GM21619 (cell line): ENCODE measurements at regions not wholly inside any gene's neighbourhood (a gene's known extent, or its start where the extent isn't known, plus 50 kb on each side); places are given as distances from the start of the nearest gene placed in this dataset.
"Not testable (repeated sequence)": the region's sequence is repeated elsewhere in the genome, so short reads cannot be mapped to it uniquely, and the experiment has no call there.

ENCODE experiments used
- ATAC-seq: cut with Tn5 transposase; IDR thresholded peaks from one replicate; pipeline ENCODE4 v1.9.1; 2021; ENCODE audit not compliant: unreplicated experiment

GRCh38 chr14:65959563-65960024 lies 526.6 kb upstream of the CCDC196 start:
- ATAC-seq: peak; percentile 69

GRCh38 chr14:65961004-65961403 lies 525.2 kb upstream of the CCDC196 start:
- ATAC-seq: no peak

GRCh38 chr14:65962952-65963351 lies 523.2 kb upstream of the CCDC196 start:
- no peak for ATAC-seq

GRCh38 chr14:65964366-65964765 lies 521.8 kb upstream of the CCDC196 start:
- no peak for ATAC-seq

GRCh38 chr14:65966188-65966587 lies 520.0 kb upstream of the CCDC196 start:
- ATAC-seq: no peak

- ATAC-seq: no peak
Observed at GRCh38 chr14:65972346-65972870, 513.8 kb upstream of the CCDC196 start.

- ATAC-seq: no peak
Observed at GRCh38 chr14:65972891-65973290, 513.3 kb upstream of the CCDC196 start.

- ATAC-seq: no peak
Observed at GRCh38 chr14:65975865-65976264, 510.3 kb upstream of the CCDC196 start.

- no peak for ATAC-seq
Observed at GRCh38 chr14:65976761-65977404, 509.3 kb upstream of the CCDC196 start.

- no peak for ATAC-seq
Observed at GRCh38 chr14:65981192-65981843, 504.9 kb upstream of the CCDC196 start.

GRCh38 chr14:65986041-65986440 lies 500.1 kb upstream of the CCDC196 start:
- no peak for ATAC-seq

GRCh38 chr14:65989981-65990380 lies 496.2 kb upstream of the CCDC196 start:
- ATAC-seq: no peak

GRCh38 chr14:65991104-65991503 lies 495.1 kb upstream of the CCDC196 start:
- no peak for ATAC-seq

GRCh38 chr14:65991935-65992334 lies 494.2 kb upstream of the CCDC196 start:
- not testable (repeated sequence) for ATAC-seq

GRCh38 chr14:65993103-65993502 lies 493.1 kb upstream of the CCDC196 start:
- no peak for ATAC-seq

- no peak for ATAC-seq
Observed at GRCh38 chr14:65993996-65994395, 492.2 kb upstream of the CCDC196 start.

- ATAC-seq: no peak
Observed at GRCh38 chr14:65997347-65997746, 488.8 kb upstream of the CCDC196 start.

- no peak for ATAC-seq
Observed at GRCh38 chr14:65999865-66000264, 486.3 kb upstream of the CCDC196 start.

GRCh38 chr14:66000766-66001165 lies 485.4 kb upstream of the CCDC196 start:
- ATAC-seq: no peak

- ATAC-seq: no peak
Observed at GRCh38 chr14:66001356-66001755, 484.8 kb upstream of the CCDC196 start.

GRCh38 chr14:66003082-66003730 lies 483.0 kb upstream of the CCDC196 start:
- no peak for ATAC-seq

GRCh38 chr14:66005900-66006434 lies 480.2 kb upstream of the CCDC196 start:
- ATAC-seq: no peak
